Lower leg skin (tissue), 3 donors: ENCODE measurements at regions not wholly inside any gene's neighbourhood (a gene's known extent, or its start where the extent isn't known, plus 50 kb on each side); places are given as distances from the start of the nearest gene placed in this dataset.

Experiments used
- POLR2A ChIP-seq, 2 donors: fragments of 450-650 bp; IDR thresholded peaks; one replicate each; pipeline ENCODE4 v1.6.1; 2016 to 2017; ENCODE audit warnings: antibody characterized with exemption in 2 of 2, mild to moderate bottlenecking in 1 of 2, moderate library complexity in 1 of 2
- TF ChIP-seq, protein P1 (sequence below), 3 donors: fragments of 450-650 bp; IDR thresholded peaks; one replicate each; pipeline ENCODE4 v1.5.1; 2016; ENCODE audit warnings: antibody characterized with exemption in 3 of 3, mild to moderate bottlenecking in 3 of 3, moderate library complexity in 2 of 3

- TF ChIP-seq POLR2A (IDR thresholded peaks at IDR 0.05) = no peak
- TF ChIP-seq, protein P1, sequence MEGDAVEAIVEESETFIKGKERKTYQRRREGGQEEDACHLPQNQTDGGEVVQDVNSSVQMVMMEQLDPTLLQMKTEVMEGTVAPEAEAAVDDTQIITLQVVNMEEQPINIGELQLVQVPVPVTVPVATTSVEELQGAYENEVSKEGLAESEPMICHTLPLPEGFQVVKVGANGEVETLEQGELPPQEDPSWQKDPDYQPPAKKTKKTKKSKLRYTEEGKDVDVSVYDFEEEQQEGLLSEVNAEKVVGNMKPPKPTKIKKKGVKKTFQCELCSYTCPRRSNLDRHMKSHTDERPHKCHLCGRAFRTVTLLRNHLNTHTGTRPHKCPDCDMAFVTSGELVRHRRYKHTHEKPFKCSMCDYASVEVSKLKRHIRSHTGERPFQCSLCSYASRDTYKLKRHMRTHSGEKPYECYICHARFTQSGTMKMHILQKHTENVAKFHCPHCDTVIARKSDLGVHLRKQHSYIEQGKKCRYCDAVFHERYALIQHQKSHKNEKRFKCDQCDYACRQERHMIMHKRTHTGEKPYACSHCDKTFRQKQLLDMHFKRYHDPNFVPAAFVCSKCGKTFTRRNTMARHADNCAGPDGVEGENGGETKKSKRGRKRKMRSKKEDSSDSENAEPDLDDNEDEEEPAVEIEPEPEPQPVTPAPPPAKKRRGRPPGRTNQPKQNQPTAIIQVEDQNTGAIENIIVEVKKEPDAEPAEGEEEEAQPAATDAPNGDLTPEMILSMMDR (IDR thresholded peaks at IDR 0.05) = no peak
Measured at GRCh38 chr3:88239870-88240269, 90.1 kb downstream of the C3orf38 start.
